ENCODE measurements at regions not wholly inside any gene's neighbourhood (a gene's known extent, or its start where the extent isn't known, plus 50 kb on each side); places are given as distances from the start of the nearest gene placed in this dataset.

GRCh38 chr3:96706509-96706908 lies 107.9 kb upstream of the EPHA6 start:
- TF ChIP-seq ZNF462 (CRISPR knock-in tag; IDR thresholded peaks at IDR 0.05) (no peak), ETS1 (IDR thresholded peaks at IDR 0.05) (no peak), REST (IDR thresholded peaks at IDR 0.05; ENCODE audit: unreplicated experiment) (no peak), STAT1 (IDR thresholded peaks at IDR 0.05; ENCODE audit: unreplicated experiment) (no peak), EZH2phosphoT487 (IDR thresholded peaks at IDR 0.05; ENCODE audit: unreplicated experiment) (no peak), JUNB (IDR thresholded peaks at IDR 0.05; ENCODE audit: unreplicated experiment) (no peak), ZNF114 (CRISPR knock-in tag; IDR thresholded peaks at IDR 0.05) (no peak), NANOG (IDR thresholded peaks at IDR 0.05; ENCODE audit: borderline replicate concordance) (no peak), ZNF331 (CRISPR knock-in tag; IDR thresholded peaks at IDR 0.05; ENCODE audit: low read depth) (no peak), CREB1 (CRISPR knock-in tag; IDR thresholded peaks at IDR 0.05; ENCODE audit: low read depth) (no peak), CTCF (conservative IDR thresholded peaks at IDR 0.05; ENCODE audit: low read depth in 2 of 2) (no peak), EZH2 (IDR thresholded peaks at IDR 0.05; ENCODE audit: low read depth, unreplicated experiment) (no peak), POLR2AphosphoS5 (IDR thresholded peaks at IDR 0.05; ENCODE audit: low read depth) (no peak)
- H4K20me1 ChIP-seq (replicated peaks; ENCODE audit: insufficient read depth) = no peaks in the 10 kb centered on the region
- Mint-ChIP-seq H3K27me3 (ENCODE audit: insufficient read depth, low read depth, poor library complexity) (no peaks in the 10 kb centered on the region), H3K9me3 (peaks cover 2% of the 10 kb centered on the region; the same call in 2 of the 3 replicates), H3K27ac (no peak overlapping the region), H3K4me3 (no peak overlapping the region), H3K36me3 (ENCODE audit: low read depth) (no peaks in the 10 kb centered on the region), H3K4me1 (no peaks in the 10 kb centered on the region)
- ATAC-seq (no peak), DNase-seq (ENCODE audit: low spot score) (no peak)
- H3K9me2 ChIP-seq (ENCODE audit: insufficient read depth) = no peaks in the 10 kb centered on the region
- no peak overlapping the region for H2AFZ ChIP-seq
- H3K4me2 ChIP-seq = no peak overlapping the region
- no peak overlapping the region for H3K27ac ChIP-seq (ENCODE audit: low read depth)
- H3K27me3 ChIP-seq (ENCODE audit: insufficient read depth) = no peaks in the 10 kb centered on the region
- H3K79me2 ChIP-seq (replicated peaks; ENCODE audit: insufficient read depth) = no peaks in the 10 kb centered on the region
- H3K4me3 ChIP-seq = no peak overlapping the region
- no peaks in the 10 kb centered on the region for H3F3A ChIP-seq (replicated peaks; ENCODE audit: low read depth)
- H3K36me3 ChIP-seq (ENCODE audit: insufficient read depth) = no peaks in the 10 kb centered on the region
- no peaks in the 10 kb centered on the region for H3K4me1 ChIP-seq (ENCODE audit: insufficient read depth)
